NCI-H2081 treated with DMSO at 0.1 percent for 48 hours (cell line): ENCODE measurements at regions not wholly inside any gene's neighbourhood (a gene's known extent, or its start where the extent isn't known, plus 50 kb on each side); places are given as distances from the start of the nearest gene placed in this dataset.

ENCODE experiments used
- DNase-seq: peaks from one replicate; lab custom pipeline; 2025; lab: John Stamatoyannopoulos, UW

DNA sequence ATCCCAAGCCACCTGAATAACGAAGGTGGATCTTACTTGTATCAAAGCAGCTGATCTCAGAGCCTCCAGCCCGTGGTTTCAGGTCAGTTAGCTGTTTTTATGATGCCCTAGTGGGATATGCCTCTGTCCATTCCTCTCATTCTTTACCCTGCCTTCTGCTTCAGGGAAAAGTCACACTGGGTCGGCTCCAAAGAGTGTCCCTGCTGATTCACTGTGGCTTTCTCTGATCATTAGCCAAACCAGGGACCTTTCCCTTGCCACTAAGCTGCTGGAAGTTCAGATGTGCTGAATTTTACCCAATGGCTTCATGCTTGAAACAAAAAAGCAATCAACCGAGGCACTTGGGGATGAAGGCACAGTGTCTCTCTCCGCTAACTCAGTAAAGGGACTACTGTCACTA lies 170.2 kb upstream of the SALL1 start:
- DNase-seq = no peak

DNA sequence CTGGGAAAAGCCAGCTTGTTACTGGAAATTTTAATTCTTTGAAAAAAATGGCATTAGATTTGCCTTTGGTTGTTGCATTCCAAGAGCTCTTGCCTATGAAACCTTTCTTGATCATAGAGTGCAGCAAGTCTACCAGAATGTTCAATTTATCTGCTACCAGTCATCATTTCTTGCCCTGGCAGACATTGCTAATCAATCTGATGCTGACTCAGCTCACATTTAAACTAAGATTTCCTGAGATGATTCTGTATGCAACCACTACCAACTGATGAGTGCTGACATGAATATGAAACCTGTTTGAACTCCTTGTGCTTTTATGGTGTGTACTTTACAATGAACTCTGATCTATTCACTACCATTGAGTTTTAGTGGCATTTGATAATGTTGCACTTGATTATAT lies 166.5 kb upstream of the SALL1 start:
- DNase-seq = no peak

DNA sequence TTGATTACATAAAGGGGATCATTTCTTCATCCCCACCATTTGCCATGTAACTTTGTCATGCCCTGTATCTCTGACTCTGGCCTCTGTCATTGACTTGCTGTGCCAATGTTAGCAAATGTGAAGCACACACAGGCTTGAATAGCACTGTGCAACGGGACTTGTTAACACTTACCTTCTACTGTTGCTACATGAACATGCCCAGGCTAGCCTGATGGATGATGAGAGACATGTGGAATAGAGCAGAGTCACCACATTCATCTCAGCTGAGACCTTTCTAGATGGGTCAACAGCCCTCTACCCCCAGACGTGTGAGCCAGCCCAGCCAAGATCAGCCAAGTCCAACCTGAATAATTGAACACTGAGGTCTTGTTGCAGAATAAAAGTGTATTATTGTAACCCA lies 162.1 kb upstream of the SALL1 start:
- DNase-seq = no peak

DNA sequence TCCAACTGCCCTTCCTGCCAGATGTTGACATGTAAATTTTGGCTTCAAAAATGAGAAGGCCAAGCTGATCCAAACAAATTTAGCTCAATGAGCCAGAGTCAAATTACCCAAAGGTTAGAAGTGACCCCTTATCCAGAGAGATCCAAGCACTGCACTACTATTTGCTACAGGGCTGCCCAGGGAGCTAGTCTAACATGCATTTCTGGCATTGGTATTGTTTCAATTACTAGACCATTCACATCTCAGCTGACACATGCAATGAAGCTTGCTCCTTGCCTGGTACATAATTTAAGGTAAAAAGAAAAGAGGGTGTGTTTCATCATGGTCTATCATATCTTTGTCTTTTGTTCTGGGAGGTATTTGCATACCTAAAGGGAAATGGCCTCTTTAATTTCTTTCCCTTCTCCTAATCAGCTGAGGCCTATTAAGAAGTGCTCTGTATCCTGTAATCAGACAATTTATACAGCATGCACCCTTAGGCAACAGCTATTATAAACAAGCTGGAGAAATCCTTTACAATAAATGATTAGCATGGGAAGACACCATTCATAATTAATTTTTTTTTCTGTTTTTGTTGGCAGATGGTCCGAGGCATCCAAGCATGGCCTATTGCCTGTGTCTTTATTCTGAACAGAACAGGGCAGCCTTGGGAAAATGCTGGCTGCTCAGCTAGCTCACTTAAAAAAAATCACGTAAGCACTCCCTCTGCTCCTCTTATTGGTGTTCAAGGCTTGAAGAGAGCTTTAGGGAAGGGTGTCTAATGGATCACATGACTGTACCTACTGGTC lies 161.5 kb upstream of the SALL1 start:
- DNase-seq = no peak

DNA sequence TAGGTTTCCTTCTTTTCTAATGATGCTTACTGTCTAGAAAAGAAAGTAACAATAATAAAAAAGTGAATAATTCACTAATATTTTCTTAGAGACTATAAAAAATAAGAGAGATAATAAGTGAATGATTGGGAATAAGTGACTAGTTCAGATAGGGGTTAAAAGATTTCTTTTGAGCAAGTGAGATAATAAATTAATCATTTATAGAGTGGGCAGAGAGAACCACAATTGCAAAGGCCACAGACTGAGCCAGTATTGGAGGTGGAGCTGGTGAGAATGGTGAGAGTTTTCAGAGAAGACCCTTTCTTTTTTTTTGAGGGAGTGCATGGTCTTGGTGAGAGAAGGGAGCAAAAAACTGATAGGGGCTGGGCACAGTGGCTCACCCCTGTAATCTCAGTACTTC lies 159.1 kb upstream of the SALL1 start:
- no peak for DNase-seq

DNA sequence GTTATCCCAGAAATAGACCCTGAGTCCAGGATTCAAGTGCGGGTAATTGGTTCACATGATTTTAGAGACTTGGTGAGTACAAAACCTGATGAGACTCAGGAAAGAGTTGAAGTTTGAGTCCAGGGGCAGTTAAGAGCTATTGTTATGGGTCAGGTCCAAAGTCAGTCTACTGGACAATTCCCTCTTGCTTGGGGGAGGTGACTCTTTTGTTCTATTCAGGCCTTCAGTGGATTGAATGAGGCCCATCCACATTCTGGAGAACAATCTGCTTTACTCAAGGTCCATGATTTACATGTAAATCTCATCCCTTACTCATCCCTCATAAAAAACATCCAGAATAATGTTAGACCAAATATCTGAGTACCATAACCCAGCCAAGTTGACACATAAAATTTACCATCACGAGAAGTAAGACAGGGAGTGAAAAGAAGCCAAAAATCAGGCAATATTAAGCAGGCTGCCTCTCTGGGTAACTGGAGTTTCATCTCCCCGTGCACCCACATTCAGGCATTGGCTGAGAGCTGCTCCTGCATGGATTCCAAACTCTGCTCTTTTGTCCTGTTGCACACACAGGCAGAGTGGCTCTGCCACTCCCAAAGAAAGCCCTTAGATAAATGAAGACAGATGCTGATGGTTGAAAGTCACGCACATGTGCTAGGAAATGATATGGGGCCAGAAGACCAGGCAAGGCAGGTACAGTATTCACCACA lies 156.0 kb upstream of the SALL1 start:
- no peak for DNase-seq

DNA sequence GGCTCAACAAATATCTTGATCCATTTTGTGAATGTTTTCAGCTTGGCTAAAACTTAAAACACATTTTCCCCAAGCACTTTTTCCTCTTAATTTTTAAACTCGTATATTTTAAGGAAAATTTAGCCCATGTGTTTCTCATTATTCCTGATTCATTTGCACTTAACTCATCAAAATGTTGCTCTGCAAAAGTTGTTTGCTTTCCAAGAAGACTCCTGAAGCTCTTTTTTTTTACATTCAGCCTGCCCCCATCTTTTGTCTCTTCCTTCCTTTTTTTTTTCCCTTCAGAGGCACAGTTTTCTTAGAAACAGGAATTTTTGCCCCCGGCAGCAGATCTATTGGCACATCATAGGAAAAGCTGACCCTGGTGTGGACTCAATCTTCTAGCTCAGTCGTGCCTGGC lies 155.0 kb upstream of the SALL1 start:
- DNase-seq = no peak

DNA sequence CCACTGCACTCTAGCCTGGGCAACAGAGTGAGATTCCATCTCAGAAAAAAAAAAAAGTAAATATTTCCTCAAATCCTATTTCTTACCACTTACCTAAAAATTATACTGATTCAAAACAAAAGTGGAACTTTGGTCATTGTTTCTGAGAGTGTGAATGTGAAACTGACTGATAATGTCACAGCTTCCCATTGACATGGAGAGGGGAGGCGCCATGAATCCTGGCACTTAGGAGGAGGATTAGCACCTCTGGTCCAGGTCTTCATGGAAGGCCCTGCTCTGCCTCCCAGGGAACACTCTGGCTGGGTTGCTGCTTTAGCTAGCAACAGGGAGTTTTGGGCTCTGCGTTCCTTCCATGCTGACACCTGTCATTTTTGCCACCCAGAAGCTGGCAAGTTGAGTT lies 154.3 kb upstream of the SALL1 start:
- DNase-seq = no peak

DNA sequence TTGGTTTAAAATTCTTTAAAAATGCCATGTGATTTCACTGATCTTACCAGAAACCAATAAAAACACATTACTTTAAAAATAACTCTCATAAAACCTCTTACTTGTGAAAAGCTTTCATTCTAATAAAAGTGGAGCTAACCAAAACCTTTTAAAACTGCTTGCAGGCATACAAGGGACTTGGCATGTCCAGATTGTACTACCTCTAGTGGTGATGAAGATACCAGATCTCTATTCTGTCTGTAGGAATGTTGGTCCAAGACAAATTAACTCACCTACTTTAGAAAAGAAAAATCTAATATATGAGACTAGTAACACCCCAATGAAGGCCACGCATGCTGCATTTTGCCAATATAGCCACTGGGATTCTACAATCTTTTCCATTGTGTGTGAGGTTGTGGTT lies 151.0 kb upstream of the SALL1 start:
- DNase-seq = no peak

DNA sequence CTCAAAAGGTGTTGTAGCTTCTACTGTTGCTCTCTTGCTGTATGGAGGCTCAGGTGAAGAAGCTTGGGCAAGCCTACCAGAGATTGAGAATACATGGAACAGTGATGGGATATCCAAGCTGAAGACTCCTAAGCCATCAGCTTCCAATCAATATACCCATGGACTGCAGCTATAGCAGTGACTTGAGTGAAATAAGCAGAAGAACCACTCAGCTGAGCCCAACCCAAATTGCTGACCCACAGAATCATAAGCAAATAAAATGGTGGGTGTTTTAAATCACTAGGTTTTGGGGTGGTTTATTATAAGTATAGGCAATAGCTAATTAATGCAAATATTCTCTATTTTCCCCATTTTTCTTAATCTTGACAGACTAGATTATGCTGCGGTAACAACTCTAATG lies 147.7 kb upstream of the SALL1 start:
- DNase-seq = no peak

DNA sequence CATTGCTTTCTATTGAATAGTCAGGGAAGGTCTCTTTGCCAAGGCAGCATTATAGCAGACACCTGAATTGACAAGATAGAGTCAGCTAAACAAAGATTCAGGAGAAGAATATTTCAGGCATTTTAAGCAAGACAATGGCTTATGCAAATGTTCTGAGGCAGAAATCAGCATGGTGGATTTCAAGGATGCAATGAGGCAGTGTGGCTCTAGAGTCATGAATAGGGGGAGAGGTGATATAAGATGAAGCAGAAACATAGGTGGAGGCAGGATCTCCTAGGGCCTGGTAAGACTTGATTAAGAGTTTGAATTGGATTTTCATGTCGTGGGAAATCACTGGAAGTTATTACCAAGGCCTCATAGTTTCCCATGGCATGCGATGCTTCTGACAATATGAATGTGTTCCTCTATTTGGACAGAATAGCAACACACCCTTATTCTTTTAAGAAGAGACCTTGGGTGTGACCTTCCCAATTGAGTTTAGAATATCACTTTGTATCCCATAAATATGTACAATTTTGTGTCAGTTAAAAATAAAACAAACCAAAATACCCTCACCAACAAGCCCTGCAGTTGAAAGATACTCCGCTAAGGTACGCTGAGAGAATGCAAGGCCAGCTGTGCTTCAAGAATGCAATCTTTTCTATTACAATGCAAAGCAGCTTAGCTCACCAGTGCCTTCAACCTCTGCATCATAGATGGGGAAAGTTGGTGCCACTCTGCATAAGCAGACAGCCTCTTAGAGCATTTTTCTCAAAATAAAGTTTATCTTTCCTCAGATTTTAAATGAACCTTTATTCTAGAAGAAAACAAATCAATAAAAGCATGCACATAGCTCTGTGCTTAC lies 139.6 kb upstream of the SALL1 start:
- no peak for DNase-seq

DNA sequence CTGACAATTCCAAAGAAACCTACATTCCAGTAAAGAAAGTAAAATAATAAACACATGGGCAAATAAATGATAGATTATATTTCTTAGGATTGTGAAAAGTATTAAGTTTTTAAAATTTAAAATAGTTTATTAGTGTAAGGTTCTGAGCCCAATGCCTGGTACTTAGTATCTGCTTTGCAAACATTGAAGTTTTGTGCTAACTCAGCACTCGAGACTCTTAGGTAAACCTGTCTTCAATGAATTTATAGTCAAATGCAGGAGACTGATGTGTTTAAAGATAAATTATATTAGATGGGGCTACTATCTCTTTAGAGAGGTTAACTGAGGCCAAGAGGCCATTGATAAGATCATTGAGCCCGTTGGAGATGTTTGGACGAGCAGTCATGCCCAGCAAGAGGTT lies 138.3 kb upstream of the SALL1 start:
- no peak for DNase-seq

DNA sequence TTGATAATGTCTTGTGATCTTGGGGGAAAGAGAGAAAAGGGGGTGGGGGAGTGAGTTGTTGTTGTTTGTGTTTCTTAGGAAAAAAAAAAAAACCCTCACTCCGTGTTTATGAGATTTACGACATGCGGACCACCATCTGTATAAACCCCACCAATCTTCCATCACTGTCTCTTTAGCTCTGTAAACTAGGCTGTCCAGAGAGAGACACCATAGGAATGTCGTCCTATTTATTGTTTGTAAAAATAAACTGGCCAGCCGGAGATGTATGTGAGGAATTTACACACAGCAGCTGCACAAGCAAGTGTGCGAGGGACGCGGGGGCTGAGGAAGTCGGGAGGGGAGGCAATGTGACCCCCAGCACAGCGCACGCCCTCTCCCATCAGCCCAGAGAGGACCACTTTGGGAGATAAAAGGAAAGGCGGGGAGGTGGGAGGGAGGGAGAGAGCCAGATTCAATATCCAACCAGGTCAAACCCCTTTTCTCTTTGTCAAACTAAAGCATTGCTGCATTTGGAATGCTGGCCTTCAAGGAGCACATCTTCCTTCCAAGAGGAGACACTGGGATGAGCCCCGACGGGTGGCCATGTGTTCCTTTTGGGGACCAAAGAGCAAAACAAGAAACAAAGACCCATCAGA lies 136.2 kb upstream of the SALL1 start:
- no peak for DNase-seq

DNA sequence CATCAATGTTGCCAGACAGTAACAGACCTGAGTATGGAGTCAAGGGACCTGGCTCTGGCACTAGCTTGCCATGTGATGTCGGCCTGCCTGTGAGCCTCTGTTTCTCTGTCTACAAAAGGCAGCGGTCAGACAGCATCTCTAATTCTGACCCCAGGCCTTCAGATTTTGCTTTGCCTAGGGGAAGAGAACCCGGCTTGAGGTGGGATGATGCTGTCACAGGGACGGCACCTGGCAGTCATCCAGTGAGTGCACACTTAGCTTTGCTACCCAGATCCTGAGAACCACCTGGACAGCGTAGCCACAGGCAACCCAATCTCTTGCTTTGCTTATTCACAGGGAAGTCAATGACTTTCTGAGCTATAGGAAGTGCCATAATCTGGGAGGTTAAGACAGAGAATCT lies 135.2 kb upstream of the SALL1 start:
- no peak for DNase-seq

DNA sequence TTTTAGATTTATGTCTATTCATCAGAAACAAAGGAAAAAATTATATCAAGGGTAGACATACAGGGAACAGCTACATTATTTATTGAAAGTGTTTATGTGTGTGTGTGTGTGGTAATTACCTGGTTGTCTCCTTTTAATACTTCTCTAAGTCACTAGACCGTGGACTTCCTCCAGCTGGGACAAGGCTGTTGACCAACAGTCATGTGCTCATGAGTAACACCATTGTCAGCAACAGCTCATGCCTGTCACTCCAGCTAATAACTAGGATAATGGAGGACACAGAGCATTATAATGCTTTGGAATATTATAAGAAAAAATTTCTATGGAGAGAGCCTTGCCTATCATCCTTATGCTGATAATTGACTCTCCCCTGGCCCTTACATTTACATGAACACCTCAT lies 125.3 kb upstream of the SALL1 start:
- no peak for DNase-seq

DNA sequence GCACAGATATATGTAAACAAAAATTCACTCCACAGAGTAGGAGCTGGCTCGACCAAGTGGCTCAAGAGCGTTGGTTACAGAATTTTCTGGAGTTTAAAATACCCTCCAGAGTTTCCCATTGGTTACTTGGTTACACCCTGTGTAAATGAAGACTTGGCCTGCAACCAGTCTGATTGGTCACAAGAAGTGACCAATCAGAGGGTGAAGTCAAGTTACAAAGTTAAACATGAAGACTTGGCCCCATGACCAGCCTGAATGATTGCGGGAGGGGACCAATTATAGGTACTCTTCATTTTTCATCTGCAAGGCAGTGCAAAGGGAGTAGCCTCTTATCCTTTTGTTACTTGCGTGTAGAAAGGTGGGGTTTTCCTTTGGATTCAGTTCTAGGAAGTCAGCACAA lies 121.3 kb upstream of the SALL1 start:
- DNase-seq = no peak

DNA sequence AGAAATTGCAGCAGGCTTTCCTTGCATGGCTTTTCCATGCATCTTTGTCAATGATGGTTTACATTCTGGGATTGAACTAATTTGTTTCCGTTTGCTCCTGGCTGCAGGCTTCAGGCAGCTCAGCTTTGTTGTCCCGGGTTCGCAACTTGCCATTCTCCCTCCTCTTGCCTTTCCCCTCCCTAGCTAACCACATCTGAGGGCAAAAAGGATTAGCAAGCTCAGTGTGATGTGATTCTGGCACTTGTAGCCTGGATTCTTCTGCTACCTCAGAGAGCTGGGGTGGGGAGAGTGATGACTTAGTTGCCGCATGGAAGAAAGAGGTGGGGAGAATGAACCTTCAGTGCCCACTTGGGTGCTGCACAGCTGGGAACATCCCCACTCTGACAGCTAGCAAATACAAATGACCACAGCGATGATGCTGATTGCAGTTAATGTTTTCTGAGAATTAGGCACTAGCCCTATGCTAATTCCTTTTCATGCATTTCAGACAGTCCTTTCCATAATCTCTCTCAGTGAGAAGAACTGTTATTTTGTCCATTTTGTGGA lies 120.2 kb upstream of the SALL1 start:
- DNase-seq = no peak

DNA sequence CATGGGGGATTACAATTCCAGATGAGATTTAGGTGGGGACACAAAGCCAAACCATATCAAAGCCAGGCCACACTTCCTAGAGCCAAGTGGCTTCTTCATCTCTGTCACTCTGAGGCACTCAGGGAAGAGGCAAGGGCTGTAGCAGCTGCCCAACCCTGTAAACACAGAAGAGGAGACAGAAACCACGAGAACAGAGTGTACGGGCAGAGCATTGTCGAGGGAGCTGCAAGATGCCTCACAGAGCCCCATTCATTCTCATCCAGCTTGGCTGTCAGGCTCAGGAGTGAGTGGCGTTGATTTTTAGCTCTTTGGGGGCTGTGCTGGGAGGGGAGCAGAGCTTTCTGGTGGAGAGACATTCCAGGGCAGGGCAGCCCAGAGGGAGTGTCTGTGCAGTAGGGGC lies 117.2 kb upstream of the SALL1 start:
- DNase-seq = no peak

DNA sequence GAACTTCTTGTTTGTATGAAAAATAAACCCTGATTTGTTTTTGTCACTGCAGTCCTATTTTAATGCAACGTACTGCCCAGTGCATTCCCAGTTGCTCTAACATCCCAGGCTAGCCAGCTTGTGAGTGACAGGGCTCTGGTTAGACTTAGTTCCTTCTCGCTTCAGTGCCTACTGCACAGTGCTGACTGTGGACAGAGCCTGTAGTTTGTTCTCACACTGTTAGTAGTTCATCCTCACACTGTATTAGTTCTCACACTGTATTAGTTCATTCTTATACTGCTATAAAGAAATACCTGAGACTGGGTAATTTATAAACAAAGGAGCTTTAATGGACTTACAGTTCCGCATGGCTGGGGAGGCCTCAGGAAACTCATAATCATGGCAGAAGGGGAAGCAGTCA lies 116.6 kb upstream of the SALL1 start:
- DNase-seq = no peak

DNA sequence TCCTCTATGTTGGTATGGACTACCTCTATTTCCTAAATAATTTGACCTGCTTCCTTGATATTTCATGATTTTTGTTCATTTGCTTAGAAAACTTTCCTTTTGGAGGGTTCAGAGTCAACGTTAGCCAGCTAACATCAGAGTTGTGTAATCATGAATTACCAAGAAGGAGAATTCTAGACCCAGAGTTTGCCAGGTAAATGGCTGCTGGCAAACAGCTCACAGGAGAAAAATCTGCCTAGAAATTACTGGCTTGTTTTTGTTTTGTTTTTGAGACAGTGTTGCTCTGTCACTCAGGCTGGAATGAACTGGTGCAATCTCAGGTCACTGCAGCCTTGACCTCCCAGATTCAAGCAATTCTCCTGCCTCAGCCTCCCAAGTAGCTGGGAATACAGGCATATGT lies 111.4 kb upstream of the SALL1 start:
- no peak for DNase-seq

DNA sequence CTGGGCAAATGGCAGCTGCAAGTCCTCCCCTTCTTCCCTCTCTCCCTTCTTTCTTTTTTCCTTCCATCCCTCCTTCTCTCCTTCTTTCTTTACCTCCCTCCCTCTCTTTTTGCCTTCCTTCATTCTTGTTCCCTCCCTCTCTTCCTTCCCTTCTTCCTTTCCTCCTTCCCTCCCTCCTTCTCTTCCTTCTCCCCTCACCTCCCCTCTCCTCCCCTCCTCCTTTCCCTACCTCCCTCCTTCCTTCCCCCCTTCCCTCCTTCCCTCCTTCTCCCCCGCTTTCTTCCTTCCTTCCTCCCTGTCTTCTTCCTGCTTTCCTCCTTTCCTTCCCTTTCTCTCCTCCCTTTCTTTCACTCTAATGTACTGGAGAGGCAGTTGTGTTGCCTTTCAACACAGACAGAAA lies 110.8 kb upstream of the SALL1 start:
- no peak for DNase-seq

DNA sequence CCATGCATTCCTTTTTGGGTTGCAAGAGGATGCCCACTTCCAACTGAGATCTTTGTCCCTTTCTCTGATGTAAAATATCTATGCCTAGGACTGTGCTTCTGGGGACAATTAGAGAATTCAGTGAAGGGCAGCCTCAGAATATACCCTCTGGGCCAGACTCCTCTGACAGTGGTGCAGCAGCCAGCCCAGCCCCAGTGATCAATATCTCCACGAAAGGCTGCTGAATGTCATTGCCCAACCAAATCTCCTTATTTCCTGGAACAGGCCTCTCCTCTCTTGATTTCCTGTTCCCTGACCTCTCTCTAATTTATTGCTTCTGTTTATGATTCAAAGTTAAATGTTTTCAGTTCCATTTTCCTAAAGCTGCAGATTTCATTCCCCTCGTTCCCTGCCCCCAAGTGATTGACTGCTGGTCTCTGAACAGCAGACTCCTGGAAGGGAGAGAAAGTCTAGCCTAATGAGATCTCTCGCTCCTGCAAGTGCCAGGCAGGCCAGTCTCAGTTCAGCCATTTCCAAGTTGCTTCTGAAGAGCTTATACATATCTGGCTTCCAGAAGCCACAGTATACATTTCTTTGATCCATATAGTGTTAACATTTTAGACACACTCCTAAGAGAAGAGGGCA lies 104.4 kb upstream of the SALL1 start:
- no peak for DNase-seq
